GM10248 (cell line): ENCODE measurements at regions not wholly inside any gene's neighbourhood (a gene's known extent, or its start where the extent isn't known, plus 50 kb on each side); places are given as distances from the start of the nearest gene placed in this dataset.

Source experiments
- CTCF ChIA-PET: fragments of 300-600 bp; sonication (Branson Sonifier 250); formaldehyde crosslinking; extraction: SDS; loops from one replicate; lab custom pipeline; 2021; ENCODE audit warnings: antibody characterized with exemption; lab: Yijun Ruan, JAX
- POLR2A ChIA-PET: fragments of 350-650 bp; sonication (Branson Sonifier 250); formaldehyde crosslinking; extraction: SDS; loops from one replicate; lab custom pipeline; 2020; ENCODE audit warnings: antibody characterized with exemption; lab: Yijun Ruan, JAX
- DNase-seq: peaks from one replicate; pipeline ENCODE4 v3.0.0; 2012; ENCODE audit errors: extremely low spot score
- TF ChIP-seq, protein P1 (sequence below): IDR thresholded peaks from 2 replicates; pipeline ENCODE4 v1.5.1; 2012; ENCODE audit warnings: mild to moderate bottlenecking, low read depth; ENCODE audit errors: extremely low read depth, missing control alignments, control extremely low read depth

- TF ChIP-seq, protein P1, sequence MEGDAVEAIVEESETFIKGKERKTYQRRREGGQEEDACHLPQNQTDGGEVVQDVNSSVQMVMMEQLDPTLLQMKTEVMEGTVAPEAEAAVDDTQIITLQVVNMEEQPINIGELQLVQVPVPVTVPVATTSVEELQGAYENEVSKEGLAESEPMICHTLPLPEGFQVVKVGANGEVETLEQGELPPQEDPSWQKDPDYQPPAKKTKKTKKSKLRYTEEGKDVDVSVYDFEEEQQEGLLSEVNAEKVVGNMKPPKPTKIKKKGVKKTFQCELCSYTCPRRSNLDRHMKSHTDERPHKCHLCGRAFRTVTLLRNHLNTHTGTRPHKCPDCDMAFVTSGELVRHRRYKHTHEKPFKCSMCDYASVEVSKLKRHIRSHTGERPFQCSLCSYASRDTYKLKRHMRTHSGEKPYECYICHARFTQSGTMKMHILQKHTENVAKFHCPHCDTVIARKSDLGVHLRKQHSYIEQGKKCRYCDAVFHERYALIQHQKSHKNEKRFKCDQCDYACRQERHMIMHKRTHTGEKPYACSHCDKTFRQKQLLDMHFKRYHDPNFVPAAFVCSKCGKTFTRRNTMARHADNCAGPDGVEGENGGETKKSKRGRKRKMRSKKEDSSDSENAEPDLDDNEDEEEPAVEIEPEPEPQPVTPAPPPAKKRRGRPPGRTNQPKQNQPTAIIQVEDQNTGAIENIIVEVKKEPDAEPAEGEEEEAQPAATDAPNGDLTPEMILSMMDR: no peak
- ChIA-PET CTCF (no interaction called here), POLR2A (no interaction called here)
- no peak for DNase-seq
These were observed 50.3 kb downstream of the PLXNA1 start for GRCh38 chr3:127033171-127033570.

DNA sequence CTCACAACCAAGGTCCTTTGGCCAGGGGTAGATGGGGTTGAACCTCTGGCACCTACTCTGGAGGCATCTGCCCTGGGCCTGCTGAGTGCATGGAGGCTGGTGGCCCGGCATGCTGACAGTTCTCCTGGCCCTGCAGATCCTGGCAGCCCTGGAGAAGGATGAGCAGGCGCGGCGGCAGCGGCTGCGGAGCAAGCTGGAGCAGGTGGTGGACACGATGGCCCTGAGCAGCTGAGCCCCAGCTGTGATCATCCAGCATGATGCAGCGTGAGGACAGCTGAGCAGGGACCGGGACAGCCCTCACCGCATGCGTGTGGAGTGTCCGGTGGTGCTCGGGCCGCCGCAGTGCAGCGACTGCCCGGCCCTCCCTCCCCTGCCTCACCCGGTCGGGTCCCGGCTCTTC lies 50.9 kb downstream of the PLXNA1 start:
- TF ChIP-seq, protein P1: no peak

DNA sequence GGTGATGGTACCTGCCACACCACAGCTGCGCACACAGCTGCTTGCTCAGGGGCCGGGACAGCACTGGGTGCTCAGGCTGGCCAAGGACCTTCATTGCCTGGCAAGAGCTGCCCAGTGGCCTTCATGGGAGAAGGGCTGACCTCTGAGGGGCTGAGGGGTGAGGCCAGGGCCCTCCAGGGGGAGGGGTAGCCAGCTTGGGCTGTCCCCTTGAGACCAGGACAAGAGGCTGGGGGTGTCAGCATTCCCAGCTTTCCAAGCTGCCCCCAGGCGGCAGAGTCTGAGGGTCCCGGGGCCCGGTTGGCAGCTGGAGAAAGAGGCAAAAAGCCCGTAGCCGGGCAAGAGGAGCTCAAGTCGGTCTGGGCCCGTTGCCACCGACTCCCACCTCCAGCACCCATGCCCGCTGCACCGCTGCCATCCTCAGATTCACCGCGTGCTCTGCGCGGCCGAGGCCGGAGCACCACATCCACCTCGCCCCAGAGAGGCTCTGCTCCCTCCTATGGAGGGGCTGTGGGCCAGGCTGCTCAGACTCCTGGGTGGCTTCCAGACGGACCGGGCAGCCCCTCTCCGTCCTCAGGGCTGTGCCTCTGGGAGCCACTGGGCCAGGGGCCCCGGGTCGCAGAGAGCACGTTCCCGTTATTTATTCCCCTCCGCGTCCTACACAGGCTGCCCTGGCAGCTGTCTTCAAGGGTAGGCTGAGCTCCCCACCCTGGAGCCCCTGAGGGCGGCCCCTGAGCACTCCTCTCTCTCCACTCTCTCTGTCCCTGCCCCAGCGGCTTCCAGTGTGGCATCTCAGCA lies 51.5 kb downstream of the PLXNA1 start:
- CTCF ChIA-PET: no interaction called here
- TF ChIP-seq, protein P1: no peak
- POLR2A ChIA-PET: no interaction called here
- no peak for DNase-seq

More for the DNA sequence above, 50.9 kb downstream of the PLXNA1 start:
- ChIA-PET CTCF (no interaction called here), POLR2A (no interaction called here)
- no peak for DNase-seq

- DNase-seq: no peak
- TF ChIP-seq, protein P1: no peak
- POLR2A ChIA-PET: no interaction called here
- CTCF ChIA-PET: interaction anchor here (0.7 kb wide), 1 partner anchor 339 kb away, joined by 3 read pairs; no protein-coding TSS in a partner anchor
These were observed 52.2 kb downstream of the PLXNA1 start for GRCh38 chr3:127034990-127035652.

GRCh38 chr3:127035677-127036076 lies 52.8 kb downstream of the PLXNA1 start:
- TF ChIP-seq, protein P1: no peak
- ChIA-PET POLR2A (no interaction called here), CTCF (interaction anchor here (0.7 kb wide), 1 partner anchor 339 kb away, joined by 3 read pairs; no protein-coding TSS in a partner anchor)
- no peak for DNase-seq

DNA sequence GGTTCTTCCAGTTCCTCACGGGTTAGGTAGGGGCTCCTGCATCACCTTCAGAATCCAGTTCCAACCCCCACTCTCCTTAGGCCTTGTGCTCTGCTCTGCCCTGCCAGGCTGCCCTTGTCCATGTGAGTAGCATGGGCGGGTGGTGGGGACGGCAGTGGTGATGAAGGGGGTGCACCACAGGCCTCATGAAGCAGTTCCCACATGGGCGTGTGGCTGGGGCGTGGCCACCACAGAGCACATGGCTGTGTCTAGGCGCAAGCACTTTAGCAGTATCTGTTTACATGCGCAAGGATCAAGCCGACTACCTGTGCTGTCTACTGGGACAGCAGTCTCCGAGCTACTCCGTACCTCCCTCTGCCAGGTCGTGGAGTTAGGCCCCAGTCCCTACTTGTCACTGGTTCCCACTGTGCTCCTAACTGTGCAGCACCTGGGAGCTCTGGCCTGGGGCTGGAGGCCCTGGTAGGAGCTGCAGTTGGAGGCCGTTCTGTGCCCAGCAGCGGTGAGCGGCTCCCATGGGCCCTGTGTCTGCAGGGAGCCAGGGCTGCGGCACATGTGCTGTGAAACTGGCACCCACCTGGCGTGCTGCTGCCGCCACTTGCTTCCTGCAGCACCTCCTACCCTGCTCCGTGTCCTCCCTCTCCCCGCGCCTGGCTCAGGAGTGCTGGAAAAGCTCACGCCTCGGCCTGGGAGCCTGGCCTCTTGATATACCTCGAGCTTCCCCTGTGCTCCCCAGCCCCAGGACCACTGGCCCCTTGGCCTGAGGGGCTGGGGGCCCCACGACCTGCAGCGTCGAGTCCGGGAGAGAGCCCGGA lies 53.5 kb downstream of the PLXNA1 start:
- no peak for DNase-seq
- CTCF ChIA-PET: interaction anchor here (1.0 to 1.4 kb wide), 2 partner anchors 11 to 13 kb away, joined by 3 read pairs; no protein-coding TSS in a partner anchor
- POLR2A ChIA-PET: no interaction called here
- TF ChIP-seq, protein P1: no peak
